K562 (cell line): ENCODE measurements at regions not wholly inside any gene's neighbourhood (a gene's known extent, or its start where the extent isn't known, plus 50 kb on each side); places are given as distances from the start of the nearest gene placed in this dataset.

Source experiments
- MGA ChIP-seq: fragments of 450-650 bp; IDR thresholded peaks from 2 replicates; pipeline ENCODE4 v1.6.1; 2016; ENCODE audit warnings: mild to moderate bottlenecking, moderate library complexity
- NFIC ChIP-seq: fragments of 450-650 bp; IDR thresholded peaks from 2 replicates; pipeline ENCODE4 v1.6.1; 2017; ENCODE audit warnings: mild to moderate bottlenecking, inconsistent platforms

GRCh38 chr20:30671120-30671519 lies 586.3 kb upstream of the DEFB115 start (continued):
- TF ChIP-seq MGA (peak; percentile 53), NFIC (peak; percentile 14; the same call in 1 of the 2 replicates)
